Renal cortex interstitium (tissue), 11 donors: ENCODE measurements at regions not wholly inside any gene's neighbourhood (a gene's known extent, or its start where the extent isn't known, plus 50 kb on each side); places are given as distances from the start of the nearest gene placed in this dataset.

Experiments
- DNase-seq, 11 donors: peaks; one replicate each; pipeline ENCODE4 v3.0.0-alpha.2; 2013; ENCODE audit warnings: low read depth in 9 of 11, low spot score in 4 of 11; ENCODE audit errors: extremely low read depth in 1 of 11

- DNase-seq: no peak
Observed at GRCh38 chr16:76201385-76201784, 75.8 kb upstream of the CNTNAP4 start.

- DNase-seq: no peak
Observed at GRCh38 chr16:76204249-76204648, 73.0 kb upstream of the CNTNAP4 start.

- DNase-seq: no peak
Observed at GRCh38 chr16:76207270-76207669, 69.9 kb upstream of the CNTNAP4 start.

DNA sequence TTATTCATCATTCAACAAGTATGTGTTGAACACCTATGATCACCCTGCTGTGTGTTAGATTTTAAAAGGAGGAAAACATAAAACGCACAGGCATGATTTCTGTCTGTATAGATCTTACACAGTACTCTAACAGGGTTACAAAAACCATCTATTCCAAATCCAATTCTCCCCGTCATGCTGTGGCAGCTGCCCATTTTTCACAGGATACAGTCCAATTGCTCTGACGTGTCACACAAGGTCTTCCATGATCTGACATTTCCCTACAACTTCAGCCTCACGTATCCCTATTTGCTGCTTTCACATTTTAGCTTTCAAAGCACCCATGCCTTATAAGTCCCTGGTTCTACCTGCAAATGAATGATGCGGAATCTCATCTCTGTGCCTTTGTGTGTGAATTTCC lies 67.0 kb upstream of the CNTNAP4 start:
- DNase-seq: no peak

GRCh38 chr16:76213860-76214259 lies 63.3 kb upstream of the CNTNAP4 start:
- DNase-seq: no peak

DNA sequence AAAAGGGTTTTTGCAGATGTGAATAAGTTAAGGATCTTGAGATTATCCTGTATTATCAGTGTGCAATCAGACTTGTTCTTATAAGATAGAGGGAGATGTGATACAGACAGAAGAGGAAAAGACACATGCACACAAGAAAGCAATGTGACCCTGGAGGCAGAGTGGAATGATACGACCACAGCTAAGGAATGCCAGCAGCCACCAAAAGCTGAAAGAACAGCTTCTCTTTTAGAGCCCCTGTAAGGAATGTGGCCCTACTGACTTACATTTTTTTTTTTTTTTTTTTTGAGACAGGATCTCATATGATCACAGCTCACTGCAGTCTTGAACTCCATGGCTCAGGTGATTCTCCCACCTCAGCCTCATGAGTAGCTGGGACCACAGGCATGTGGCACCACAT lies 62.3 kb upstream of the CNTNAP4 start:
- DNase-seq: no peak

- no peak for DNase-seq
Observed at GRCh38 chr16:76222087-76222486, 55.1 kb upstream of the CNTNAP4 start.

- DNase-seq: no peak
Observed at GRCh38 chr16:76222853-76223252, 54.3 kb upstream of the CNTNAP4 start.

DNA sequence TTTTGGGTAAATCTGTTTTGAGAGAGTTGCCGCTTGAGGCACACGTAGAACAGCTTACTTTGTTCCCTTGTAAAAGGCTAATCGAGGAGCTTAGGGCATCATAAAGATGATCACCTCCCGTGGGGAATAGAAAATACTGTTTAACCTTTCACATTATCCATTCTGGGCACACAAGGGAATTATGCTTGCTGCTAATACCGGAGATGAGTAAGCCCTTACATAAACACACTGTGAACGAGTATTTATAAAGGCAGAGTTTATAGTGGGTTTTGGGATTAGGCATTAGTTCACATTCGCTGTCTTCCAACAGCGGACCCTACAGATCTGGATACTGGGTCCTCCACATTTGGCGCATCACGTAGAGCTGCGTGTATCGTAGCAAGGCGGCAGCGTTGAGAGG lies 51.2 kb upstream of the CNTNAP4 start:
- DNase-seq: no peak

- no peak for DNase-seq
Observed at GRCh38 chr16:76226481-76226880, 50.7 kb upstream of the CNTNAP4 start.
